22Rv1 (cell line): ENCODE measurements at regions not wholly inside any gene's neighbourhood (a gene's known extent, or its start where the extent isn't known, plus 50 kb on each side); places are given as distances from the start of the nearest gene placed in this dataset.

Experiments used
- CTCF ChIP-seq: fragments of 450-650 bp; IDR thresholded peaks from 2 replicates; pipeline ENCODE4 v1.5.1; 2017; ENCODE audit warnings: mild to moderate bottlenecking
- ZFX ChIP-seq: fragments of 450-650 bp; IDR thresholded peaks from 2 replicates; pipeline ENCODE4 v1.6.1; 2017; ENCODE audit warnings: antibody characterized with exemption, borderline replicate concordance

- TF ChIP-seq ZFX: no peak
- no peak for TF ChIP-seq CTCF
Measured at GRCh38 chr2:2875296-2875695, 502.3 kb downstream of the EIPR1 start.
